Left lung (tissue), 4 donors: ENCODE measurements at regions not wholly inside any gene's neighbourhood (a gene's known extent, or its start where the extent isn't known, plus 50 kb on each side); places are given as distances from the start of the nearest gene placed in this dataset.

Source experiments
- ATAC-seq: fragments of 200-7000 bp; cut with Tn5 transposase; one replicate; pipeline ENCODE4 v1.9.1; 2020; ENCODE audit warnings: moderate library complexity
- DNase-seq, 4 donors: peaks; one replicate each; pipeline ENCODE4 v3.0.0-alpha.2; 2013 to 2020
- H3K27ac ChIP-seq, 2 donors: fragments of 200-600 bp; sonication (generic) in 1 of 2; one replicate each; pipeline versions ENCODE4 v1.5.0 to v1.8.0; 2020 to 2021
- H3K27me3 ChIP-seq, 2 donors: fragments of 200-600 bp; sonication (generic) in 1 of 2; one replicate each; pipeline versions ENCODE4 v1.5.0 to v1.8.0; 2020 to 2021
- H3K36me3 ChIP-seq, 2 donors: fragments of 200-600 bp; sonication (generic) in 1 of 2; one replicate each; pipeline versions ENCODE4 v1.5.0 to v1.8.0; 2020 to 2021
- H3K4me1 ChIP-seq, 2 donors: fragments of 200-600 bp; one replicate each; pipeline ENCODE4 v1.8.0; 2021
- H3K4me3 ChIP-seq, 2 donors: fragments of 200-600 bp; sonication (generic) in 1 of 2; one replicate each; pipeline versions ENCODE4 v1.5.0 to v1.8.0; 2020 to 2021; ENCODE audit warnings: mild to moderate bottlenecking in 1 of 2
- H3K9me3 ChIP-seq, 2 donors: fragments of 200-600 bp; sonication (generic) in 1 of 2; one replicate each; pipeline versions ENCODE4 v1.5.0 to v1.8.0; 2020 to 2021
- intact Hi-C, 2 donors: fragments of 100-400 bp; cut with DNase I; formaldehyde crosslinking; loops; one replicate each; pipeline versions ENCODE4 v1.11.2 to v1.14.2; 2022
- TF ChIP-seq, protein P1 (sequence below), 2 donors: fragments of 200-600 bp; sonication (generic) in 1 of 2; IDR thresholded peaks; one replicate each; pipeline versions ENCODE4 v1.5.0 to v1.8.0; 2021; ENCODE audit warnings: antibody characterized with exemption in 2 of 2
- donor health status: DM: no; HTN: yes; CAD: no.
- donor health status: DM: no; HTN: no; CAD: no.

DNA sequence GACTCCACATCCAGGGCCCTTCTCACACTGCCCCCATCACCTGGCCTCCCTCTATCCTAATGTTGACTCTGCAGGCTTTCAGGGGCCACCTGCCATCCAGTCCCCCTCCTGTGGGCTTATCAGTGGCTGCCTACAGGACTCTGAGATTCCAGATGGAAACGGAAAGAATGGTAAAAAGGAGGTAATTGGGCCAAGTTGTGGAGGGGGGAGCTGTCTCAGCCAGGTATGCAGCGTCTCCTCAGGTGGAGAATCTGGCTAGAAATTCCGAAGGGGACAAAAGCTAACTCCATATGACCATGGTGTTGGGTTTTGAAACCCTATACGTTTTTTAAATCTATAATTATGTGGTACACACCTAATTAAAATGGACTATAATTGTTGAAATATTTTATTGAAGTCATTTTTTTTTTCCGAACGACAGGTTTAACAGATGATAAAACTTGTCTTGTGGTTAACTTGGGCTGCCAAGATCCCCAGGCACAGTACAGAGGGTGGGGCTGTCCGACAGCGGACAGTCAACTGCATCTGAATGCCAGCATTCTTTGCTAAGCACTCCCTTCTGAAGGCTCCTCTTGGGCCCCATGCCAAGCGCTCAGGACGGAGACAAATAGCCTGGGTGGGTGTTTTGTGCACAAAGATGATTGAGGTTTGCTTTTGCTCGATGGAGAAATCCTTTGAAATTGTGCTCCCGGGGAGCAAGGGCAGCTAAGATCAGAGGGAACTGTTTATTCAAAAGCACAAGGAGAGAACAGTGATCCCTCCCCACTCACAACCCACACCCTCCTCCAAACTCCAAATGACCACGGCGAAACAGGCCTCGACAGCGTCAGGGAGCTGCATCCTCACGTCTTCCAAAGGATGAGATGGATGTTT lies 365.6 kb downstream of the BCL11B start:
- Histone ChIP-seq H3K4me1 (no peaks in the 10 kb centered on the region), H3K4me3 (no peak overlapping the region), H3K27ac (no peak overlapping the region), H3K27me3 (peaks cover 0 to 55% of the 10 kb centered on the region in 2 donors), H3K9me3 (no peaks in the 10 kb centered on the region), H3K36me3 (no peaks in the 10 kb centered on the region)
- ATAC-seq (peak; percentile 38), DNase-seq (peak in 1 of 4 donors; percentile 29)
- TF ChIP-seq, protein P1, sequence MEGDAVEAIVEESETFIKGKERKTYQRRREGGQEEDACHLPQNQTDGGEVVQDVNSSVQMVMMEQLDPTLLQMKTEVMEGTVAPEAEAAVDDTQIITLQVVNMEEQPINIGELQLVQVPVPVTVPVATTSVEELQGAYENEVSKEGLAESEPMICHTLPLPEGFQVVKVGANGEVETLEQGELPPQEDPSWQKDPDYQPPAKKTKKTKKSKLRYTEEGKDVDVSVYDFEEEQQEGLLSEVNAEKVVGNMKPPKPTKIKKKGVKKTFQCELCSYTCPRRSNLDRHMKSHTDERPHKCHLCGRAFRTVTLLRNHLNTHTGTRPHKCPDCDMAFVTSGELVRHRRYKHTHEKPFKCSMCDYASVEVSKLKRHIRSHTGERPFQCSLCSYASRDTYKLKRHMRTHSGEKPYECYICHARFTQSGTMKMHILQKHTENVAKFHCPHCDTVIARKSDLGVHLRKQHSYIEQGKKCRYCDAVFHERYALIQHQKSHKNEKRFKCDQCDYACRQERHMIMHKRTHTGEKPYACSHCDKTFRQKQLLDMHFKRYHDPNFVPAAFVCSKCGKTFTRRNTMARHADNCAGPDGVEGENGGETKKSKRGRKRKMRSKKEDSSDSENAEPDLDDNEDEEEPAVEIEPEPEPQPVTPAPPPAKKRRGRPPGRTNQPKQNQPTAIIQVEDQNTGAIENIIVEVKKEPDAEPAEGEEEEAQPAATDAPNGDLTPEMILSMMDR (IDR thresholded peaks at IDR 0.05): no peak
- intact Hi-C loops: no loop called here

DNA sequence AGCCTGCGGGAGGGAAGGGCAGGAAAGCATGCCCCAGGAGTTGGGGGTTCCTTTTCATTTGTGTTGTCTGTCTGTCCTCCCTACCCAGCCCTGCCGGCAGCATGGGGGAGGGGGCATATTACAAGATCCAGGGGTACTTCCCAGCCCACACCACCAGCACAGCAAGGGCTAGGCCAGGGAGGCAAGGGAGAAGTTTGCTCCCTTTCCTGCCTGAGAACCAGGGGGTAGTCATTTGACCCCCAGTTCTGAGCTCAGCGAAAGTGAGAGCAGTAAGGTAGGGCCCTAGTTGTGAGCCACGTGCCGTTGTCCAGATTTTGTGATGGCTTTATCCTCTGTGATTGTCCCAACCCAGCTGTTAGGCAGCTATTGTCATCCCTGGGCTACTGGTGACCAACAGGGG lies 364.7 kb downstream of the BCL11B start:
- ATAC-seq: no peak
- intact Hi-C loops: no loop called here
- Histone ChIP-seq H3K4me1 (no peaks in the 10 kb centered on the region), H3K9me3 (no peaks in the 10 kb centered on the region), H3K4me3 (no peak overlapping the region), H3K27me3 (peaks cover 0 to 46% of the 10 kb centered on the region in 2 donors), H3K27ac (no peak overlapping the region), H3K36me3 (no peaks in the 10 kb centered on the region)
- DNase-seq: no peak
- TF ChIP-seq, protein P1 (IDR thresholded peaks at IDR 0.05): no peak

DNA sequence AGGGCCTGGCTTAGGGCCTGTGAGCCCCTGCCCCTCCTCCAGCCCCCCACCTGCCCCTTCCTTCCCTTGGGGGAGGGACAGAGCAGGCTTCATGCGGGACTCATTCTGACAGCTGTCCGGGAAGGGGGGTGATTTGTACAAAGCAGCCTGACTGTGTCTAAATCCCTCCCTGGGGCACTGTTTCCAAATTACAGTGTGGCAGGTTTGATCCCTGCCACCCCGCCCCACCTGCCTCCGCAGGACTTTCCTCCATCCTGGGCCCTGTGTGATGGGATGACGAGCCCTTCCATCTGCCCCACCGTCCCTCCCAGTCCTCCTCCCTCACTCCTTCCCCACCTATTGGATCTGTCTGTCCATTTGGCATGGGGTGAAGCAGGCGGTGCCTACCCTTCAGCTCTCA lies 363.9 kb downstream of the BCL11B start:
- intact Hi-C loops: no loop called here

DNA sequence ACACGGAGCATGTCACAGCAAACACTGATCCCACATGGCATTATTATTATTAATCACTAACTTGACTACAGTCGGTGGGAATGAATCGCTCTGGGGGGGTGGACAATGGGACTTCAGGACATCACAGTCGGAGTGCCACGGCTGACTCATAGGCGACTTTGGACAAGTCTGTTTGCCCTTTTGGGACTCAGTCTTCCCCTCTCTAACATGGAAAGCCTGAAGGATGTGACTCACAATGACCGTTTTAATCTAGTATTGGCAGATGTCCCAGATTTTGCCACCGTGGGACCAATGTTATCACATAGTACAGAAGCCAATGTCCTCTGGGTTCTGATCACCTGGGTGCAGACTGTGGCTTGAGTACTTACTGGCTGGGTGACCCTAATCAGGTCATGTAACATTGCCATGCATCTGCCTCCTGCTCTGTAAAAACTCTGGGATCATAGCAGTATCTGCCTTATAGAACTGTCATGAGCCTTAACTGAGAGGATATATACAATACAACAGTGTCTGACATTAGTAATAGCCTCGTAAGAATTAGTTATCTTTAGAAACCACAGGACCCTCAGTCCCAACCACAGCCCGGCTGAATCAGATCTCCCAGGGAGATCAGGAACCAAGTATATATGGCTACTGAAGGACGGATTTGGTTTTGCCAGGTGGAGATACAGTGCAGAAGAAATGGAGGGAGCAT lies 362.6 kb downstream of the BCL11B start:
- Histone ChIP-seq H3K4me3 (no peak overlapping the region), H3K27ac (no peak overlapping the region), H3K4me1 (no peaks in the 10 kb centered on the region), H3K27me3 (peaks cover 0 to 51% of the 10 kb centered on the region in 2 donors), H3K9me3 (no peaks in the 10 kb centered on the region), H3K36me3 (no peaks in the 10 kb centered on the region)
- TF ChIP-seq, protein P1 (IDR thresholded peaks at IDR 0.05): no peak
- DNase-seq: no peak
- ATAC-seq: no peak
- intact Hi-C loops: no loop called here

More for the DNA sequence above, 363.9 kb downstream of the BCL11B start:
- ATAC-seq (no peak), DNase-seq (no peak)
- Histone ChIP-seq H3K9me3 (no peaks in the 10 kb centered on the region), H3K27me3 (peaks cover 0 to 44% of the 10 kb centered on the region in 2 donors), H3K27ac (no peak overlapping the region), H3K4me3 (no peak overlapping the region), H3K36me3 (no peaks in the 10 kb centered on the region), H3K4me1 (no peaks in the 10 kb centered on the region)
- TF ChIP-seq, protein P1 (IDR thresholded peaks at IDR 0.05): no peak

DNA sequence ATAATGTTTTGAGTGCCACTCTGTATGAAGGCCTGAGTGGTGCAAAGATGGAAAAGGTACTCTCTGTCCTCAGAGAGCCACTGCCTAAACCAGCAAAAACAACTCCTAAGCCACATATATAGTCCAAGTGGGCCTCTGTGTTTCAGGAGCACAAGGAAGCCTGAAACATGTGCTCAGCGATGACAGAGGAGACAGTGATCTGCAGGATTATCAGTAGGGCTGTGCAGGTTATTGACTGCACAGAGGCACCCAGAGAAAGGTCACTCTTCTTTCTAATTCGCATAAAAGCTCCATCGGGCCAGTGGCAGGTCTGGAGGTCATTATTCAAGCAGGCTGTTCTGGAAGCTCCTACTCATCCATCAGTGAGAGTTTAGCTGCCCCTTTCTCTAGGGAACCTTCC lies 361.9 kb downstream of the BCL11B start:
- Histone ChIP-seq H3K27ac (no peak overlapping the region), H3K9me3 (no peaks in the 10 kb centered on the region), H3K4me3 (no peak overlapping the region), H3K27me3 (peaks cover 0 to 46% of the 10 kb centered on the region in 2 donors), H3K4me1 (no peaks in the 10 kb centered on the region), H3K36me3 (no peaks in the 10 kb centered on the region)
- intact Hi-C loops: no loop called here
- TF ChIP-seq, protein P1 (IDR thresholded peaks at IDR 0.05): no peak
- DNase-seq (no peak), ATAC-seq (no peak)
